ENCODE measurements at regions not wholly inside any gene's neighbourhood (a gene's known extent, or its start where the extent isn't known, plus 50 kb on each side); places are given as distances from the start of the nearest gene placed in this dataset.

- ATAC-seq, result no peak
- DNase-seq, result no peak
- no peak for TF ChIP-seq CTCF (IDR thresholded peaks at IDR 0.05)
- H3K9me3 ChIP-seq, result no peaks in the 10 kb centered on the region
- peaks cover 5% of the 10 kb centered on the region for H3K4me1 ChIP-seq
- H3K27ac ChIP-seq, result no peak overlapping the region
- intact Hi-C loops (cut with DNase I), result no loop called here
- no peak overlapping the region for H3K4me3 ChIP-seq
- no peaks in the 10 kb centered on the region for H3K36me3 ChIP-seq
- no peaks in the 10 kb centered on the region for H3K27me3 ChIP-seq (ENCODE audit: low read depth)
Observed at GRCh38 chr6:113451049-113451448, 406.1 kb upstream of the MARCKS start.

GRCh38 chr6:113457198-113457597 is 399.9 kb upstream of the MARCKS start:
- intact Hi-C loops (cut with DNase I), result no loop called here
- no peaks in the 10 kb centered on the region for H3K36me3 ChIP-seq
- no peak overlapping the region for H3K27ac ChIP-seq
- DNase-seq, result no peak
- H3K4me1 ChIP-seq, result no peaks in the 10 kb centered on the region
- H3K4me3 ChIP-seq, result no peak overlapping the region
- no peaks in the 10 kb centered on the region for H3K9me3 ChIP-seq
- ATAC-seq, result no peak
- TF ChIP-seq CTCF (IDR thresholded peaks at IDR 0.05), result no peak
- no peaks in the 10 kb centered on the region for H3K27me3 ChIP-seq (ENCODE audit: low read depth)

- no peak for DNase-seq
- no peak for TF ChIP-seq CTCF (IDR thresholded peaks at IDR 0.05)
- H3K27ac ChIP-seq, result no peak overlapping the region
- H3K9me3 ChIP-seq, result no peaks in the 10 kb centered on the region
- H3K27me3 ChIP-seq (ENCODE audit: low read depth), result no peaks in the 10 kb centered on the region
- no peak overlapping the region for H3K4me3 ChIP-seq
- intact Hi-C loops (cut with DNase I), result no loop called here
- no peaks in the 10 kb centered on the region for H3K36me3 ChIP-seq
- ATAC-seq, result no peak
- H3K4me1 ChIP-seq, result no peaks in the 10 kb centered on the region
Observed at GRCh38 chr6:113457751-113458150, 399.4 kb upstream of the MARCKS start.

- no peaks in the 10 kb centered on the region for H3K36me3 ChIP-seq
- intact Hi-C loops (cut with DNase I), result no loop called here
- no peaks in the 10 kb centered on the region for H3K4me1 ChIP-seq
- H3K27me3 ChIP-seq (ENCODE audit: low read depth), result no peaks in the 10 kb centered on the region
- no peak for DNase-seq
- TF ChIP-seq CTCF (IDR thresholded peaks at IDR 0.05), result no peak
- no peak overlapping the region for H3K27ac ChIP-seq
- H3K4me3 ChIP-seq, result no peak overlapping the region
- no peak for ATAC-seq
- no peaks in the 10 kb centered on the region for H3K9me3 ChIP-seq
Observed at GRCh38 chr6:113458368-113459010, 398.7 kb upstream of the MARCKS start.

- no peak overlapping the region for H3K27ac ChIP-seq
- no peaks in the 10 kb centered on the region for H3K9me3 ChIP-seq
- peak in 1 of 2 donors; percentile 13 for ATAC-seq
- intact Hi-C loops (cut with DNase I), result no loop called here
- no peaks in the 10 kb centered on the region for H3K36me3 ChIP-seq
- no peaks in the 10 kb centered on the region for H3K27me3 ChIP-seq (ENCODE audit: low read depth)
- DNase-seq, result no peak
- H3K4me3 ChIP-seq, result no peak overlapping the region
- no peaks in the 10 kb centered on the region for H3K4me1 ChIP-seq
- no peak for TF ChIP-seq CTCF (IDR thresholded peaks at IDR 0.05)
Observed at GRCh38 chr6:113461153-113461932, 395.8 kb upstream of the MARCKS start.
